DND-41 (cell line): ENCODE measurements at regions not wholly inside any gene's neighbourhood (a gene's known extent, or its start where the extent isn't known, plus 50 kb on each side); places are given as distances from the start of the nearest gene placed in this dataset.

Source experiments
- ATAC-seq: fragments of 200-7000 bp; cut with Tn5 transposase; 3 replicates; pipeline ENCODE4 v1.9.1; 2021; ENCODE audit warnings: low read depth; ENCODE audit not compliant: insufficient read depth
- DNase-seq: peaks from one replicate; pipeline ENCODE4 v3.0.0-alpha.2; 2020
- H2AFZ ChIP-seq: 2 replicates; pipeline ENCODE4 v1.6.0; 2012; ENCODE audit warnings: low read depth, low read length
- H3K27ac ChIP-seq: 2 replicates; pipeline ENCODE4 v1.5.1; 2012; ENCODE audit warnings: low read length, inconsistent platforms
- H3K27me3 ChIP-seq: fragments of 200-600 bp; sonication (generic); 2 replicates; pipeline ENCODE4 v1.6.0; 2012; ENCODE audit warnings: low read length, mild to moderate bottlenecking, inconsistent platforms; ENCODE audit not compliant: insufficient read depth, poor library complexity
- H3K36me3 ChIP-seq: 2 replicates; pipeline ENCODE4 v1.5.1; 2012; ENCODE audit warnings: low read length, inconsistent platforms; ENCODE audit not compliant: insufficient read depth
- H3K4me1 ChIP-seq: 2 replicates; pipeline ENCODE4 v1.5.1; 2012; ENCODE audit warnings: mild to moderate bottlenecking, low read length; ENCODE audit not compliant: insufficient read depth
- H3K4me2 ChIP-seq: 2 replicates; pipeline ENCODE4 v1.6.0; 2012; ENCODE audit warnings: mild to moderate bottlenecking, moderate library complexity, low read length, inconsistent platforms; ENCODE audit not compliant: insufficient read depth
- H3K4me3 ChIP-seq, 2 experiments: fragments of 200-600 bp in 1 of 2; shearing (Covaris generic) in 1 of 2; 2 replicates each; pipeline ENCODE4 v1.5.1; 2012 to 2016; ENCODE audit warnings: inconsistent platforms in 2 of 2, low read length in 2 of 2, mild to moderate bottlenecking in 2 of 2, low read depth in 1 of 2, moderate library complexity in 1 of 2
- H3K79me2 ChIP-seq: 2 replicates; pipeline ENCODE4 v1.6.0; 2012; ENCODE audit warnings: low read length, inconsistent platforms; ENCODE audit not compliant: insufficient read depth
- H3K9ac ChIP-seq: 2 replicates; pipeline ENCODE4 v1.6.0; 2012; ENCODE audit warnings: low read depth, mild to moderate bottlenecking, inconsistent platforms, low read length, moderate library complexity
- H3K9me3 ChIP-seq: 2 replicates; pipeline ENCODE4 v1.5.1; 2012; ENCODE audit warnings: low read length, moderate library complexity, mild to moderate bottlenecking, inconsistent platforms; ENCODE audit not compliant: insufficient read depth, severe bottlenecking
- H4K20me1 ChIP-seq: 2 replicates; pipeline ENCODE4 v1.6.0; 2012; ENCODE audit warnings: low read length; ENCODE audit not compliant: insufficient read depth
- EZH2 ChIP-seq: IDR thresholded peaks from 3 replicates; pipeline ENCODE4 v1.6.1; 2012; ENCODE audit warnings: borderline replicate concordance, low read depth, mild to moderate bottlenecking, moderate library complexity, low read length, inconsistent platforms; ENCODE audit not compliant: severe bottlenecking
- TF ChIP-seq, protein P1 (sequence below): IDR thresholded peaks from 2 replicates; pipeline ENCODE4 v1.5.1; 2012; ENCODE audit warnings: borderline replicate concordance, low read length, moderate library complexity, mild to moderate bottlenecking; ENCODE audit not compliant: poor library complexity, severe bottlenecking; ENCODE audit errors: extremely low read depth

DNA sequence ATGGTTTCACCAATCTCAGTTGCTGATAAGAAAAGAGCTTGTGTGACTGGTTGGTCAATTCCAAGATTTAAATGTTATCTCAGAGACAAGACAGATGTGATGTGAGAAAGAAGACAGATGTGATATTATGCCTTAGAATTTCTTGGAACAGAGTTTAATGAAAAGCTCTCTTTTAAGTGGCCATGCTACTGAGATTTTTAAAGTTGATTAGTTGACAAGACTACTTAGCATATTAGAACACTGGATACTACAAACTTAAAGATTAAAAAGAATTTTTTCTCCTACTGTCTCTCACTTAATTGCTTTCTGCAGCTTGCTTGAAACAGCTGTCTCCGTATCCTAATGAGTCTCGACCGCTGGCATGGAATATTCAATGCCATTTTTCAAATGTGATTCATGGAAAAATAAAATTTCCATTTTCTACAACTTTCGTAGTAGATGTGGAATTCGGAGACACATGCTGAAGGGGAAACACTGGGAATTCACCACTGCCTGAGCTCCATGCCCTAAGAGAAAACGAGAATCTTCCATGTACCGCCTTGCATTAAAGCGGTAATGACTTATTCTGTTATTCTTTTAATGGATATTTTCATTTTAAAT lies 634.2 kb upstream of the SETBP1 start:
- H2AFZ ChIP-seq, result no peak overlapping the region
- H3K79me2 ChIP-seq, result no peaks in the 10 kb centered on the region
- H4K20me1 ChIP-seq, result no peaks in the 10 kb centered on the region
- H3K4me2 ChIP-seq, result no peak overlapping the region
- no peaks in the 10 kb centered on the region for H3K27me3 ChIP-seq
- TF ChIP-seq, protein P1, sequence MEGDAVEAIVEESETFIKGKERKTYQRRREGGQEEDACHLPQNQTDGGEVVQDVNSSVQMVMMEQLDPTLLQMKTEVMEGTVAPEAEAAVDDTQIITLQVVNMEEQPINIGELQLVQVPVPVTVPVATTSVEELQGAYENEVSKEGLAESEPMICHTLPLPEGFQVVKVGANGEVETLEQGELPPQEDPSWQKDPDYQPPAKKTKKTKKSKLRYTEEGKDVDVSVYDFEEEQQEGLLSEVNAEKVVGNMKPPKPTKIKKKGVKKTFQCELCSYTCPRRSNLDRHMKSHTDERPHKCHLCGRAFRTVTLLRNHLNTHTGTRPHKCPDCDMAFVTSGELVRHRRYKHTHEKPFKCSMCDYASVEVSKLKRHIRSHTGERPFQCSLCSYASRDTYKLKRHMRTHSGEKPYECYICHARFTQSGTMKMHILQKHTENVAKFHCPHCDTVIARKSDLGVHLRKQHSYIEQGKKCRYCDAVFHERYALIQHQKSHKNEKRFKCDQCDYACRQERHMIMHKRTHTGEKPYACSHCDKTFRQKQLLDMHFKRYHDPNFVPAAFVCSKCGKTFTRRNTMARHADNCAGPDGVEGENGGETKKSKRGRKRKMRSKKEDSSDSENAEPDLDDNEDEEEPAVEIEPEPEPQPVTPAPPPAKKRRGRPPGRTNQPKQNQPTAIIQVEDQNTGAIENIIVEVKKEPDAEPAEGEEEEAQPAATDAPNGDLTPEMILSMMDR, result no peak
- no peak for TF ChIP-seq EZH2
- no peak overlapping the region for H3K27ac ChIP-seq
- H3K36me3 ChIP-seq, result no peaks in the 10 kb centered on the region
- H3K9me3 ChIP-seq, result no peaks in the 10 kb centered on the region
- ATAC-seq (no peak), DNase-seq (no peak)
- H3K4me1 ChIP-seq, result no peaks in the 10 kb centered on the region
- H3K4me3 ChIP-seq, result no peak overlapping the region
- H3K9ac ChIP-seq, result no peak overlapping the region

DNA sequence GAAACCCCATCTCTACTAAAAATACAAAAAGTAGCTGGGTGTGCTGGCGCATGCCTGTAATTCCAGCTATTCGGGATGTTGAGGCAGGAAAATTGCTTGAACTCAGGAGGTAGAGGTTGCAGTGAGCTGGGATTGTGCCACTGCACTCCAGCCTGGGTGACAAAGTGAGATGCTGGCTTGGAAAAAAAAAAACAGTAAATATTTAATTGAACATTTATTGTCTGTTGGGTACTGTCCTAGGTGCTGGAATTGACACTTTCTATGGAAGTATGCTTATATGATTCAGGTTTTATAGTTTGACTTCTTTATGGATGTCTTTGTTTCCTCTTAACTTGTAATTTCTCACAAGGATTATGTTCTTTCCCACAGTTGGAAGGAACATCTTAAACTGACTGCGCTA lies 633.1 kb upstream of the SETBP1 start:
- Histone ChIP-seq H3K4me3 (no peak overlapping the region), H3K27me3 (no peaks in the 10 kb centered on the region), H3K36me3 (no peaks in the 10 kb centered on the region), H3K27ac (no peak overlapping the region), H3K9ac (no peak overlapping the region), H3K79me2 (no peaks in the 10 kb centered on the region), H3K4me2 (no peak overlapping the region), H3K4me1 (no peaks in the 10 kb centered on the region), H2AFZ (no peak overlapping the region), H3K9me3 (no peaks in the 10 kb centered on the region), H4K20me1 (no peaks in the 10 kb centered on the region)
- DNase-seq (no peak), ATAC-seq (no peak)
- TF ChIP-seq EZH2, result no peak
- TF ChIP-seq, protein P1, result no peak

- no peak overlapping the region for H3K4me3 ChIP-seq
- no peaks in the 10 kb centered on the region for H3K36me3 ChIP-seq
Measured at GRCh38 chr18:44048435-44048834, 632.3 kb upstream of the SETBP1 start.

More at GRCh38 chr18:44048435-44048834, 632.3 kb upstream of the SETBP1 start:
- H3K27ac ChIP-seq, result no peak overlapping the region
- no peaks in the 10 kb centered on the region for H3K79me2 ChIP-seq
- no peaks in the 10 kb centered on the region for H3K27me3 ChIP-seq
- DNase-seq (no peak), ATAC-seq (no peak)
- H3K9me3 ChIP-seq, result no peaks in the 10 kb centered on the region
- no peak overlapping the region for H3K9ac ChIP-seq
- no peak overlapping the region for H2AFZ ChIP-seq
- H3K4me2 ChIP-seq, result no peak overlapping the region
- no peak for TF ChIP-seq EZH2
- TF ChIP-seq, protein P1, result no peak
- H4K20me1 ChIP-seq, result no peaks in the 10 kb centered on the region
- H3K4me1 ChIP-seq, result no peaks in the 10 kb centered on the region
